ENCODE measurements at regions not wholly inside any gene's neighbourhood (a gene's known extent, or its start where the extent isn't known, plus 50 kb on each side); places are given as distances from the start of the nearest gene placed in this dataset.

GRCh38 chr7:69122953-69123352, 475.3 kb upstream of the AUTS2 start:
- no peak for DNase-seq (ENCODE audit: low read depth in 2 of 2)
- H3K9ac ChIP-seq (ENCODE audit: insufficient read depth, low read length): no peak overlapping the region
- no peaks in the 10 kb centered on the region for H4K20me1 ChIP-seq (ENCODE audit: control insufficient read depth, extremely low read depth, insufficient read depth, low read length)
- H3K4me3 ChIP-seq (replicated peaks in 1 of 4; ENCODE audit: control extremely low read depth in 1 of 4, insufficient read depth in 1 of 4, low read depth in 3 of 4, low read length in 4 of 4): no peak overlapping the region
- H2AFZ ChIP-seq (ENCODE audit: low read length): no peak overlapping the region
- no peaks in the 10 kb centered on the region for H3K36me3 ChIP-seq (ENCODE audit: control insufficient read depth, insufficient read depth, low read length)
- H3K79me2 ChIP-seq (ENCODE audit: control insufficient read depth, insufficient read depth, low read length): no peaks in the 10 kb centered on the region
- no peaks in the 10 kb centered on the region for H3K4me1 ChIP-seq (ENCODE audit: control insufficient read depth, extremely low read depth, insufficient read depth, low read length)
- H3K27ac ChIP-seq (ENCODE audit: insufficient read depth, low read length): no peak overlapping the region
- H3K27me3 ChIP-seq (ENCODE audit: control insufficient read depth, insufficient read depth, low read length): no peaks in the 10 kb centered on the region
- TF ChIP-seq EZH2 (IDR thresholded peaks at IDR 0.05; ENCODE audit: low read length, missing control alignments) (no peak), CTCF (conservative IDR thresholded peaks at IDR 0.05 in 1 of 2, IDR thresholded peaks at IDR 0.05 in 1 of 2; ENCODE audit: low read depth in 1 of 2, low read length in 2 of 2) (no peak)
- no peaks in the 10 kb centered on the region for H3K9me3 ChIP-seq (ENCODE audit: control insufficient read depth, insufficient read depth, low read depth, low read length)
- no peak overlapping the region for H3K4me2 ChIP-seq (ENCODE audit: extremely low read depth, insufficient read depth, low read length)

GRCh38 chr7:69126896-69127479, 471.3 kb upstream of the AUTS2 start:
- no peak overlapping the region for H3K4me3 ChIP-seq (replicated peaks in 1 of 4; ENCODE audit: control extremely low read depth in 1 of 4, insufficient read depth in 1 of 4, low read depth in 3 of 4, low read length in 4 of 4)
- no peaks in the 10 kb centered on the region for H4K20me1 ChIP-seq (ENCODE audit: control insufficient read depth, extremely low read depth, insufficient read depth, low read length)
- DNase-seq (ENCODE audit: low read depth in 2 of 2): no peak
- H3K9me3 ChIP-seq (ENCODE audit: control insufficient read depth, insufficient read depth, low read depth, low read length): no peaks in the 10 kb centered on the region
- H3K27me3 ChIP-seq (ENCODE audit: control insufficient read depth, insufficient read depth, low read length): no peaks in the 10 kb centered on the region
- H3K4me2 ChIP-seq (ENCODE audit: extremely low read depth, insufficient read depth, low read length): no peak overlapping the region
- no peaks in the 10 kb centered on the region for H3K79me2 ChIP-seq (ENCODE audit: control insufficient read depth, insufficient read depth, low read length)
- no peak overlapping the region for H3K27ac ChIP-seq (ENCODE audit: insufficient read depth, low read length)
- no peaks in the 10 kb centered on the region for H3K36me3 ChIP-seq (ENCODE audit: control insufficient read depth, insufficient read depth, low read length)
- TF ChIP-seq CTCF (conservative IDR thresholded peaks at IDR 0.05 in 1 of 2, IDR thresholded peaks at IDR 0.05 in 1 of 2; ENCODE audit: low read depth in 1 of 2, low read length in 2 of 2) (no peak), EZH2 (IDR thresholded peaks at IDR 0.05; ENCODE audit: low read length, missing control alignments) (no peak)
- no peak overlapping the region for H3K9ac ChIP-seq (ENCODE audit: insufficient read depth, low read length)
- no peak overlapping the region for H2AFZ ChIP-seq (ENCODE audit: low read length)
- no peaks in the 10 kb centered on the region for H3K4me1 ChIP-seq (ENCODE audit: control insufficient read depth, extremely low read depth, insufficient read depth, low read length)

GRCh38 chr7:69129524-69129923, 468.8 kb upstream of the AUTS2 start:
- H3K9me3 ChIP-seq (ENCODE audit: control insufficient read depth, insufficient read depth, low read depth, low read length): no peaks in the 10 kb centered on the region
- H4K20me1 ChIP-seq (ENCODE audit: control insufficient read depth, extremely low read depth, insufficient read depth, low read length): no peaks in the 10 kb centered on the region
- DNase-seq (ENCODE audit: low read depth in 2 of 2): peak in 1 of 2 donors; percentile 32
- no peak overlapping the region for H3K4me2 ChIP-seq (ENCODE audit: extremely low read depth, insufficient read depth, low read length)
- H3K79me2 ChIP-seq (ENCODE audit: control insufficient read depth, insufficient read depth, low read length): no peaks in the 10 kb centered on the region
- no peak overlapping the region for H3K4me3 ChIP-seq (replicated peaks in 1 of 4; ENCODE audit: control extremely low read depth in 1 of 4, insufficient read depth in 1 of 4, low read depth in 3 of 4, low read length in 4 of 4)
- H3K4me1 ChIP-seq (ENCODE audit: control insufficient read depth, extremely low read depth, insufficient read depth, low read length): no peaks in the 10 kb centered on the region
- H3K27ac ChIP-seq (ENCODE audit: insufficient read depth, low read length): no peak overlapping the region
- H3K9ac ChIP-seq (ENCODE audit: insufficient read depth, low read length): no peak overlapping the region
- no peaks in the 10 kb centered on the region for H3K36me3 ChIP-seq (ENCODE audit: control insufficient read depth, insufficient read depth, low read length)
- TF ChIP-seq EZH2 (IDR thresholded peaks at IDR 0.05; ENCODE audit: low read length, missing control alignments) (no peak), CTCF (conservative IDR thresholded peaks at IDR 0.05 in 1 of 2, IDR thresholded peaks at IDR 0.05 in 1 of 2; ENCODE audit: low read depth in 1 of 2, low read length in 2 of 2) (no peak)
- H3K27me3 ChIP-seq (ENCODE audit: control insufficient read depth, insufficient read depth, low read length): no peaks in the 10 kb centered on the region
- no peak overlapping the region for H2AFZ ChIP-seq (ENCODE audit: low read length)

Data from fibroblast of lung (primary cell).